Fibroblast of lung (primary cell): ENCODE measurements at regions not wholly inside any gene's neighbourhood (a gene's known extent, or its start where the extent isn't known, plus 50 kb on each side); places are given as distances from the start of the nearest gene placed in this dataset.

ENCODE experiments used
- EZH2 ChIP-seq: IDR thresholded peaks from 2 replicates; pipeline ENCODE4 v1.5.1; 2012; ENCODE audit warnings: low read length, control low read depth, mild to moderate bottlenecking; ENCODE audit errors: missing control alignments
- TF ChIP-seq, protein P1 (sequence below), 2 donors: IDR thresholded peaks in 1 of 2; conservative IDR thresholded peaks in 1 of 2; 1 replicate in 1 of 2; 2 replicates in 1 of 2; pipeline ENCODE4 v1.5.1; 2011 to 2012; ENCODE audit warnings: low read length in 2 of 2, control low read depth in 1 of 2, inconsistent platforms in 1 of 2, low read depth in 1 of 2, mild to moderate bottlenecking in 1 of 2

DNA sequence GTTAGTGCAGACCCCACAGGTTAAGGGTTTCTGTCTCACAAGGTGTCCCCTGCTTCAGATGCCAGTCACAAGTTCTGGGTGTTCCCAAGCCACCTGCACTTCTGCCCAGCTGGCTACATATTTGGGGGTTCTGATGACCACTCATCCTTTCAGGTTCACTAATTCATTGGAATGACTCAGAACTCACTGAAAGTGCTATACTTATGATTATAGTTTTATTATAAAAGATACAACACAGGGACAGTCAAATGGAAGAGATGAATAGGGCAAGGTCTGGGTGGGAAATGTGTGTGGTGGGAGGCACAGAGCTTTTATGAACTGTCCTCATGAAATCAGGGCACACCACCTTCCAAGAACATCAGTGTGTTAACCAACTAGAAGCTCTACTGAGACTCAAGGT is 97.7 kb upstream of the CASK start:
- TF ChIP-seq, protein P1, sequence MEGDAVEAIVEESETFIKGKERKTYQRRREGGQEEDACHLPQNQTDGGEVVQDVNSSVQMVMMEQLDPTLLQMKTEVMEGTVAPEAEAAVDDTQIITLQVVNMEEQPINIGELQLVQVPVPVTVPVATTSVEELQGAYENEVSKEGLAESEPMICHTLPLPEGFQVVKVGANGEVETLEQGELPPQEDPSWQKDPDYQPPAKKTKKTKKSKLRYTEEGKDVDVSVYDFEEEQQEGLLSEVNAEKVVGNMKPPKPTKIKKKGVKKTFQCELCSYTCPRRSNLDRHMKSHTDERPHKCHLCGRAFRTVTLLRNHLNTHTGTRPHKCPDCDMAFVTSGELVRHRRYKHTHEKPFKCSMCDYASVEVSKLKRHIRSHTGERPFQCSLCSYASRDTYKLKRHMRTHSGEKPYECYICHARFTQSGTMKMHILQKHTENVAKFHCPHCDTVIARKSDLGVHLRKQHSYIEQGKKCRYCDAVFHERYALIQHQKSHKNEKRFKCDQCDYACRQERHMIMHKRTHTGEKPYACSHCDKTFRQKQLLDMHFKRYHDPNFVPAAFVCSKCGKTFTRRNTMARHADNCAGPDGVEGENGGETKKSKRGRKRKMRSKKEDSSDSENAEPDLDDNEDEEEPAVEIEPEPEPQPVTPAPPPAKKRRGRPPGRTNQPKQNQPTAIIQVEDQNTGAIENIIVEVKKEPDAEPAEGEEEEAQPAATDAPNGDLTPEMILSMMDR (conservative IDR thresholded peaks at IDR 0.05 in 1 of 2, IDR thresholded peaks at IDR 0.05 in 1 of 2; ENCODE audit: low read depth in 1 of 2, low read length in 2 of 2): no peak
- TF ChIP-seq EZH2: no peak
